SK-N-MC (cell line): ENCODE measurements at regions not wholly inside any gene's neighbourhood (a gene's known extent, or its start where the extent isn't known, plus 50 kb on each side); places are given as distances from the start of the nearest gene placed in this dataset.

ENCODE experiments used
- DNase-seq: peaks from one replicate; pipeline ENCODE4 v3.0.0-alpha.2; 2011; ENCODE audit warnings: low read depth, low spot score
- H3K27ac ChIP-seq: fragments of 200-600 bp; sonication (generic); 2 replicates; pipeline ENCODE4 v1.5.1; 2016; ENCODE audit warnings: mixed run types
- H3K36me3 ChIP-seq: fragments of 200-600 bp; sonication (generic); 2 replicates; pipeline ENCODE4 v1.6.1; 2017; ENCODE audit warnings: antibody characterized with exemption, low read length, mixed read lengths; ENCODE audit not compliant: insufficient read depth
- H3K4me3 ChIP-seq: fragments of 200-600 bp; sonication (generic); 2 replicates; pipeline ENCODE4 v1.5.1; 2016
- H3K9ac ChIP-seq: fragments of 200-600 bp; sonication (generic); 2 replicates; pipeline ENCODE4 v1.8.0; 2017; ENCODE audit warnings: mixed run types, mixed read lengths; ENCODE audit not compliant: insufficient read length
- H3K9me3 ChIP-seq: fragments of 200-600 bp; sonication (generic); 2 replicates; pipeline ENCODE4 v1.6.1; 2017; ENCODE audit warnings: low read depth, mild to moderate bottlenecking, antibody characterized with exemption, low read length, moderate library complexity, mixed read lengths
- EZH2 ChIP-seq: fragments of 200-600 bp; sonication (generic); IDR thresholded peaks from one replicate; pipeline ENCODE4 v1.6.1; 2017; ENCODE audit warnings: antibody characterized with exemption
- FOXP2 ChIP-seq: optimal IDR thresholded peaks from 2 replicates; pipeline ENCODE3; 2011; ENCODE audit warnings: mild to moderate bottlenecking, moderate library complexity; ENCODE audit not compliant: insufficient read depth; ENCODE audit errors: extremely low read length, control extremely low read depth
- POLR2AphosphoS5 ChIP-seq: IDR thresholded peaks from 2 replicates; pipeline ENCODE4 v1.6.1; 2012; ENCODE audit warnings: mild to moderate bottlenecking, low read depth, low read length, borderline replicate concordance

DNA sequence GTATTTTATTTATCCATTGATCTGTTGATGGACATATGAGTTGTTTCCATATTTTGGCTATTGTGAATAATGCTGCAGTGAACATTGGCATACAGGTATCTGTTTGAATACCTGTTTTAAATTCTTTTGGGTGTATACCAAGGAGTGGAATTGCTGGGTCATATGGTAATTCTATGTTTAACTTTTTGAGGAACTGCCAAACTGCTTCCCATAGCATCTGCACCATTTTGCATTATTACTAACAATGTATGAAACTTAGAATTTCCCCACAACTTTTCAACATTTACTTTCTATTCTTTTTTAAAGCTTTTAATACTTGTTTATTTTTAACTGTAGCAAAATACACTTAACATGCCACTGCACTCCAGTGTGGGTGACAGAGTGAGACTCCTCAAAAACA is 57.0 kb upstream of the MSN start:
- Histone ChIP-seq H3K27ac (no peak overlapping the region), H3K4me3 (no peak overlapping the region), H3K9ac (no peak overlapping the region), H3K36me3 (no peaks in the 10 kb centered on the region), H3K9me3 (no peaks in the 10 kb centered on the region)
- no peak for DNase-seq
- TF ChIP-seq FOXP2 (no peak), EZH2 (no peak), POLR2AphosphoS5 (no peak)

DNA sequence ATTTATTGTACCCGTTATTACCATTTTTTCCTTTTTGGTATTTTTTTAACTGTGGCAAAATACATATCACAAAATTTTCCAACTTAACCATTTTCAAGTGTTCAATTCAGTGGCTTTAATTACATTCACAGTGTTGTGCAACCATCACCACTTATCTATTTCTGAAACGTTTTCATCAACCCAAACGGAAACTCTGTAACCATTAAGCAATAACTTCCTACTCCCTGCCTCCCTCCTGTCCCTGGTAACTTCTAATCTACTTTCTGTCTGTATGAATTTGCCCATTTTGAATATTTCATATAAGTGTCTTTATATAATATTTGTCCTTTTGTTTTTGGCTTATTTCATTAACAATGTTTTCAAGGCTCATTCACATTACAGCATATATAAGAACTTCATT is 57.4 kb upstream of the MSN start:
- peak; percentile 55 for DNase-seq
- TF ChIP-seq FOXP2 (no peak), EZH2 (no peak), POLR2AphosphoS5 (no peak)
- Histone ChIP-seq H3K9me3 (no peaks in the 10 kb centered on the region), H3K36me3 (no peaks in the 10 kb centered on the region), H3K9ac (no peak overlapping the region), H3K27ac (no peak overlapping the region), H3K4me3 (no peak overlapping the region)

DNA sequence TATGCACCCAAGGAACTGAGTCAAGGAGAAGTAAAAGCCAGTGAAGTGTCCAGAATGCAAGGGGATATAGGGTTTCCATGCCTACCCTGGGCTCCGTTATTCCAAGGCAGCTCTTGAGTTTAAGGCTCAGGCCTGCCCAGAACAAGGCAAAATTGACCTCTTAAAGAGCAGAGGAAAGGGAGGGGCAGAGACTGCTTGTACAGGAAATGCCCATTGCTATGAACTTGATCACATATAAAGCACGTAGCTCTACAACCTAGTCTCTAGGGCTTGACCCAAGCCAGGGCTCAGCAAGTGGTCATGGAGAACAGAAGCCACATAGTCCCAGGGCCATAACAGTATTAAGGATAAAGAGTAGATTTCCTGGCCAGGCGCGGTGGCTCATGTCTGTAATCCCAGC is 58.2 kb upstream of the MSN start:
- no peak for TF ChIP-seq FOXP2
- Histone ChIP-seq H3K27ac (no peak overlapping the region), H3K4me3 (no peak overlapping the region), H3K9me3 (no peaks in the 10 kb centered on the region), H3K36me3 (no peaks in the 10 kb centered on the region), H3K9ac (no peak overlapping the region)
- no peak for DNase-seq

DNA sequence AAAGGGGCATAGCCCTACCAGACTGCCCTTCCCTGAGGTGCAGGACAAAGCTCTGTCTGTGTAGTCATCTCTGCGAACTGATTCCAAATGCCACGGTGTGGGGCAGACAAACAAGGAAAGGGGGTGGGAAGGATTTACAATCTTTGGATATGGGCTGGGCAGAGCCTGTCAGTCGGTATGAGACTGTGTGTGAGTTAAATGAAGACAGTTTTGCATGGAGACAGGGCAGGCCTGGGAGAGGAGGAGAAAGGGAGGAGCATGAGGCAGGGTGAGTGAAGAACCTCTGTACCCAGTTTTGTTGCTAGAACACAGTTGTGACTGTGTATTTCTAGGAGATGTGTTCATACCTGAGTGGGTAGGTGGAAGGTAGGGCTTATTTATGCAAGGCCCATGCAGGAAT is 59.4 kb upstream of the MSN start:
- H3K36me3 ChIP-seq = no peaks in the 10 kb centered on the region
- no peak overlapping the region for H3K4me3 ChIP-seq
- TF ChIP-seq FOXP2 (no peak), POLR2AphosphoS5 (no peak), EZH2 (no peak)
- no peak overlapping the region for H3K27ac ChIP-seq
- no peak overlapping the region for H3K9ac ChIP-seq
- H3K9me3 ChIP-seq = no peaks in the 10 kb centered on the region
- DNase-seq = no peak

DNA sequence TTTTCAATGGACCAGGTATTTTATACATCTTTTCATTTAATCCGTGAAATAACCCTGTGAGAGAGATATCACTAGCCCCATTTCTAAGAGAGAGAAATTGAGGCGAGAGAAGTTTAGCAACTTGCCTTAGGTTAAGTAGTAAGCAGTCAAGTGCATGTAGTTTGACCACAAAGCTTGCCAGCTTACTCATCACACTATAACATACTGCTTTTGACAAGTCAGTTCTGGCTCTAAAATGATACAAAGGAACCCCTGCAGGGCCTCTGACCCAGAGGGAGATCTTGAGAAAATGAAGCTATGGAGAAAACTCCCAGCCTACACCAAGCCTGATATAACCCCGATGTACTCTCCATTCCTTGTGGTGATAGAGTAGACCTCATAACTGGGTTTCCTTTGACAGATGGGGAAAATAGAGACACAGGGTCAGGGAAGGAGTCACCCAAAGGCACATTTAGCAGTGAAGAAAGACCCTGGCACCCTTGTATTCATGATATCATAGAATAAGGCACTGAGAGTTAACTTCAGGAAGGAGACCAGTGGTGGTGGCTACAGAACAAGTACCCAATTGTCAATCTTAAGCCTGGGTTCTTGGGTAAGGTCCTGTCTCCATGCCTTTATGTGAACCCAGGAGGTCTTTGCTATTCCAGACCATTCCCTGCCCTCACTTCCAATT is 60.2 kb upstream of the MSN start:
- Histone ChIP-seq H3K36me3 (no peaks in the 10 kb centered on the region), H3K9ac (no peak overlapping the region), H3K9me3 (no peaks in the 10 kb centered on the region), H3K27ac (no peak overlapping the region), H3K4me3 (no peak overlapping the region)
- no peak for DNase-seq
- no peak for TF ChIP-seq FOXP2
- TF ChIP-seq EZH2 = no peak
- no peak for TF ChIP-seq POLR2AphosphoS5

DNA sequence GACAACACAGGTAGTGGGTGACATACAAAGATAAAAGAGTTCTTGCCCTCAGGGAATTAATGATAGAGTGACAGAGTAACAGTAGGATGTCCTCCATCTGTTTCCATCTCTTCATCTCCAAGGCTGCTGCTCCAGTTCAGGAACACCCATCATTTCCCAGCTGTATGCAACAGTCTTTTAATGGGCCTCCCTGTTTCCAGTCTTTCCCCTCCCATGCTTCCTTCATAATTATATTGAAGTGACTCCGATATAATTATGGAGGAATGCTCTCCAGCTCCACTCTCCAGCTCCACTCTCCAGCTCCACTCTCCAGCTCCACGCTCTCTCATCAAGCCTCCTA is 65.3 kb upstream of the MSN start:
- Histone ChIP-seq H3K9ac (no peak overlapping the region), H3K4me3 (no peak overlapping the region), H3K36me3 (no peaks in the 10 kb centered on the region), H3K27ac (no peak overlapping the region), H3K9me3 (no peaks in the 10 kb centered on the region)
- no peak for DNase-seq
- TF ChIP-seq EZH2 (no peak), FOXP2 (no peak), POLR2AphosphoS5 (no peak)

DNA sequence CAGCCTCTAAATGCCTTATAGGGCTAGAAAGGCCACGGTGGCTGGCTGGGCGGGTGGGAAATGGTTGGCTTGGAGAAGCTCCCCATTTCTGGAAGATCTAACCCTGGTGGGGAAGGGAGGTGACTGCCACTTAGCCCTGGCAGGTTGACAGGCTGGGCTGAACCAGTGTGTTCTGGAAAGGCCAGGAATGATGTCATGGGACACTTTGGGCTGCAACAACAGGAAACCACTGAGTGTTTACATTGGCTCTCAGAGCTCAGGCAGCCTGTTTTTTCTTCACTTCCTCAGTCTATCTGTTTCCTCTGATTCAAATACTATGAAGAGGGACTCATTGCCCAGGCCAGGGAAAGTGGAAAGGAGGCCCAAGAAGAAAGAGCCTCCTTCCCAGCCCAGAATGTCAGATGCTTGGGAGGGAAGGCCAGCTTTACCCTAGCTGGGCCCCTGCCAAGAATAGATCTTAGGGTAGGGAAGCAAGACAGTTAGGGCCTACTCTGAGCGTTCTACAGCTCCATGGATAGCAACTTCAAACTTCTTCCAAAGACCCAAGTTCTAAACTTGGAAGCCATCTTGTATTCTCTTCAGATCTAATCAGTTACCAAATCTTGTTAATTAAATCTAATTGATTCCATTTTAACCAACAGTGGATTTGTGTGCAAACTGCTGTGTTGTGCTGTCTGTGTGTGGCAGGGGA is 65.8 kb upstream of the MSN start:
- Histone ChIP-seq H3K9me3 (no peaks in the 10 kb centered on the region), H3K36me3 (no peaks in the 10 kb centered on the region), H3K9ac (no peak overlapping the region), H3K27ac (no peak overlapping the region), H3K4me3 (no peak overlapping the region)
- DNase-seq = no peak
- TF ChIP-seq FOXP2 (no peak), EZH2 (no peak), POLR2AphosphoS5 (no peak)

DNA sequence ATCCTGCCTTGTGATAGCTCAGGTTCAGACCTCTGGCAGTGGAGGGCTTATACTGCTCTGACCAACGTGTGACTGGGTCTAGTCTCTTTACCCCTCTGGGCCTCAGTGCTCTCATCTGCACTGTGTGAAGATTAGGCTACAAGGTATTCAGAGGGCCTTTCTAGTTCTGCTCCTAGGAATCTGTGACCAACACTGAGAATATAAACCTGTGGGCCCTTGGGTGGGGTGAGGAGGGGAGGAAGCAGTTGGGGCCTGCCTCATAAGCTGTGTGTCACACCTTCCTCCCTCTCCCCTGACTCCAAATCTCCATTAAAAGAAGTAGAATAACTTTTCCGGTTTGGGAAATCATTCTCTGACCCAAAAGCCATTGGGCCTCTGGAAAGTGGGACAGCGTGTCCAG is 66.3 kb upstream of the MSN start:
- Histone ChIP-seq H3K27ac (no peak overlapping the region), H3K4me3 (no peak overlapping the region)

DNA sequence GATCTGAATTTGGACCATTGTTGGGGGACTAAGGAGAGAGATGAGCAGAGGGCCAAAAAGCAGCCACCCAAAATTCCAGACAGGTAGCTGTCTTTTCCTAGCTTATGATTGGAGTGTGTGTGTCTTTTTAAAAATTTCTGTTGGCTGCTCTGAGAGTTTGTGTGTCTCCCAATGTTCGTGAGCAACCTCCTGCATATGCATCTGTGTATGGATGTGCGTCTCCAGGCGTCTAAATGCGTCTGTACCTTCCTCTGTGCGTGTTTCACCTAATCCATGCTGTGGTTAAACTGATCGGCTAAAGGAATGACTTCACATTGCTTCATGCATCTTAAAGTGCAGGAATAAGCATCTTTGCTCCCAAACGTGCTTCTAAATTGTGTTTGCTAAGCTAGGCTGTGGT is 65.5 kb upstream of the LAS1L start:
- Histone ChIP-seq H3K36me3 (no peaks in the 10 kb centered on the region), H3K9ac (no peak overlapping the region), H3K9me3 (no peaks in the 10 kb centered on the region), H3K4me3 (no peak overlapping the region), H3K27ac (no peak overlapping the region)
- no peak for DNase-seq
- no peak for TF ChIP-seq POLR2AphosphoS5
- TF ChIP-seq FOXP2 = no peak
- no peak for TF ChIP-seq EZH2

More for the DNA sequence above, 66.3 kb upstream of the MSN start:
- no peak overlapping the region for H3K9ac ChIP-seq
- DNase-seq = no peak
- H3K36me3 ChIP-seq = no peaks in the 10 kb centered on the region
- no peaks in the 10 kb centered on the region for H3K9me3 ChIP-seq
- TF ChIP-seq FOXP2 = no peak
- TF ChIP-seq EZH2 = no peak
- no peak for TF ChIP-seq POLR2AphosphoS5
